ENCODE measurements at regions not wholly inside any gene's neighbourhood (a gene's known extent, or its start where the extent isn't known, plus 50 kb on each side); places are given as distances from the start of the nearest gene placed in this dataset.
"Not testable (repeated sequence)": the region's sequence is repeated elsewhere in the genome, so short reads cannot be mapped to it uniquely, and the experiment has no call there.

- Mint-ChIP-seq H3K36me3 (ENCODE audit: low read depth) (peaks cover 13% of the 10 kb centered on the region), H3K27ac (no peak overlapping the region), H3K4me3 (no peak overlapping the region), H3K9me3 (no peaks in the 10 kb centered on the region), H3K4me1 (ENCODE audit: low read depth) (no peaks in the 10 kb centered on the region), H3K27me3 (no peaks in the 10 kb centered on the region)
- intact Hi-C loops (cut with micrococcal nuclease) = no loop called here
Measured at GRCh38 chr1:245084551-245084950, 70.2 kb upstream of the KIF26B start.

- intact Hi-C loops (cut with micrococcal nuclease) = no loop called here
- Mint-ChIP-seq H3K27me3 (no peaks in the 10 kb centered on the region), H3K9me3 (no peaks in the 10 kb centered on the region), H3K36me3 (ENCODE audit: low read depth) (peaks cover 7% of the 10 kb centered on the region), H3K4me1 (ENCODE audit: low read depth) (no peaks in the 10 kb centered on the region), H3K27ac (no peak overlapping the region), H3K4me3 (no peak overlapping the region)
Measured at GRCh38 chr1:245079021-245079609, 75.7 kb upstream of the KIF26B start.

DNA sequence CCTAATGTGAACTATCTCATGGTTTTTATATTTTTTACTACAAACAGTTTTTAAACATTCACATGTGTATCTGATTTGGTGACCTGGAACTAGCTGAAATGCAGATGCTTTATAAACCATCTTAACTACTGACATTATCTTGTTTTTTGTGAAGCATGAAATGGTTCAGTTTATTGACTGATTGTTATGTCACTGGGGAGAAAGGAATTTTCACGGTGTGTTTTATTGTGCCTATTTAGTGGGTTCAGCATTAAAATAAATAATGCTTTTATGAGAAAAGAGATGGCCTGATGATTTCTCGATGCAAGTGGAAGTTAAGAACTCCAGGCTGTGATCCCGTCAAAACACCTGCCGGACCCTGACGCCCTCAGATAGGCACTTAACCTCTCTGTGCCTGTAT lies 79.9 kb upstream of the KIF26B start:
- Mint-ChIP-seq H3K4me3 (no peak overlapping the region), H3K27me3 (no peaks in the 10 kb centered on the region), H3K36me3 (ENCODE audit: low read depth) (peaks cover 14% of the 10 kb centered on the region), H3K27ac (no peak overlapping the region), H3K4me1 (ENCODE audit: low read depth) (no peaks in the 10 kb centered on the region), H3K9me3 (peaks cover 20% of the 10 kb centered on the region)
- intact Hi-C loops (cut with micrococcal nuclease) = no loop called here

GRCh38 chr1:245074232-245074747 lies 80.5 kb upstream of the KIF26B start:
- H3K9me3 Mint-ChIP-seq = peaks cover 20% of the 10 kb centered on the region
- no peaks in the 10 kb centered on the region for H3K4me1 Mint-ChIP-seq (ENCODE audit: low read depth)
- H3K4me3 Mint-ChIP-seq = no peak overlapping the region
- peaks cover 19% of the 10 kb centered on the region for H3K36me3 Mint-ChIP-seq (ENCODE audit: low read depth)
- intact Hi-C loops (cut with micrococcal nuclease) = no loop called here
- H3K27me3 Mint-ChIP-seq = no peaks in the 10 kb centered on the region
- no peak overlapping the region for H3K27ac Mint-ChIP-seq

GRCh38 chr1:245070836-245071615 lies 83.8 kb upstream of the KIF26B start:
- Mint-ChIP-seq H3K9me3 (peaks cover 20% of the 10 kb centered on the region), H3K27me3 (no peaks in the 10 kb centered on the region), H3K27ac (no peak overlapping the region), H3K36me3 (ENCODE audit: low read depth) (peaks cover 21% of the 10 kb centered on the region), H3K4me3 (no peak overlapping the region), H3K4me1 (ENCODE audit: low read depth) (peaks cover under 1% of the 10 kb centered on the region)
- intact Hi-C loops (cut with micrococcal nuclease) = no loop called here

- Mint-ChIP-seq H3K4me3 (no peak overlapping the region), H3K4me1 (ENCODE audit: low read depth) (peaks cover 9% of the 10 kb centered on the region), H3K9me3 (peaks cover 11% of the 10 kb centered on the region), H3K27me3 (no peaks in the 10 kb centered on the region), H3K27ac (no peak overlapping the region), H3K36me3 (ENCODE audit: low read depth) (peaks cover 16% of the 10 kb centered on the region)
- intact Hi-C loops (cut with micrococcal nuclease) = no loop called here
Measured at GRCh38 chr1:245067257-245067656, 87.5 kb upstream of the KIF26B start.

DNA sequence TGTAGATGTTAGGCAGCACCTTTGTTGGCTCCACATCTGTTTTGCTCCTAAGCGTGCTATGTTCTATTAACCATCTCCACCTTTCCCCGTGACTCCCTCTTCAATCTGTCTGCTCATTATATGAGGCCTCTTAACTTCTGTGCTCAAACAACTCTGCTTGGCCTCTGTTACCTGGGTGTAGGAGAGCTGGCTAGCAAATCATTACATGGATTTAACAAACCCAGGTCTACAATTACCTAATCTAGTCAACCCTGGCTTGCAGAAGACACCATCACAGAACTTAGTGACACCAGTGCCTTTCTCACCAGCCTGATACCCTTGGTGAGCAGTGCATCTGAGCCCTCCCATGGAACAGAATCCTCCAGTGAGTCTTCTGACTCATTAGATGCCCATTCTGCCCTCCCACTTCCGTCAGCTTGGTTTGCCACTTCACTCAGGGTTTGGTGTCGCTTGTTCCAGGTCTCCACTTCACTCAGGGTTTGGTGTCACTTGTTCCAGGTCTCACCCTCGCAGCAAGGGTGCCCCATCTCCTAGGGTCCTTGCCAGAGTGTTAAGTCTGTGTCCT lies 92.0 kb upstream of the KIF26B start:
- Mint-ChIP-seq H3K27ac (no peak overlapping the region), H3K9me3 (no peaks in the 10 kb centered on the region), H3K4me3 (no peak overlapping the region), H3K27me3 (no peaks in the 10 kb centered on the region), H3K36me3 (ENCODE audit: low read depth) (no peaks in the 10 kb centered on the region), H3K4me1 (ENCODE audit: low read depth) (peaks cover 11% of the 10 kb centered on the region)
- intact Hi-C loops (cut with micrococcal nuclease) = no loop called here

- peaks cover 14% of the 10 kb centered on the region for H3K4me1 Mint-ChIP-seq (ENCODE audit: low read depth)
- H3K36me3 Mint-ChIP-seq (ENCODE audit: low read depth); intact Hi-C loops (cut with micrococcal nuclease): not testable (repeated sequence)
Measured at GRCh38 chr1:245061808-245062207, 93.0 kb upstream of the KIF26B start.

GRCh38 chr1:245060684-245061374 lies 94.0 kb upstream of the KIF26B start:
- intact Hi-C loops (cut with micrococcal nuclease) = no loop called here
- no peaks in the 10 kb centered on the region for H3K27me3 Mint-ChIP-seq

More at GRCh38 chr1:245061808-245062207, 93.0 kb upstream of the KIF26B start:
- H3K27ac Mint-ChIP-seq, H3K4me3 Mint-ChIP-seq, H3K9me3 Mint-ChIP-seq, H3K27me3 Mint-ChIP-seq: not testable (repeated sequence)

DNA sequence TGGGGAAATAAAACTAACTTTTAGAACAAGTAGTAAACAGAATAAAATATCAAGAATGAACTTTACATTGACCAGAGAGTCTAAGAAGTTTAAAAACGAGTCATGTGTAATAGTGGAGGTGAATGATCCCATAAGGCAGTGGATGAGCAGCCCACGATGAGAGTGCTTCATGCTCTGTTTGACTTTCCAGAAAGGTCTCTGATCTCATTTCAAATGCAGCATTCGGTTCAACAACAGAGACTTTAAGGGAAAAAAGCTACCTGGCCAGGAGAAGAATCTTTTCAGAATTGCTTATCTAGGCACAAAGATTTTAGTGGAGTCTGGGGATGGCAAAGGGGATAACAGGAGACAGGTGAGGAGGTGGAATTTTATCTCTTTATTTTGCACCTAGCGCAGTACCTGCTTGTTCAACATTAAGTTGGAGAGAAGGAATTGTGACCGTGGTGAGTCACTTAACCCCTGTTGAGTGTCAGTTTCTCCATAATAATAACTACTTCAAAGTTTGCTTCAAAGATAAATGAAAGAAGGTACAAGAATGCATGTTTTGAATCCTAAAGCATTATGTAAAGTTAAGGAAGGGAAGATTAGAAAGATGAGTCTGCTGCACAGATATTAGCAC lies 94.9 kb upstream of the KIF26B start:
- intact Hi-C loops (cut with micrococcal nuclease) = no loop called here
- Mint-ChIP-seq H3K4me1 (ENCODE audit: low read depth) (peaks cover 20% of the 10 kb centered on the region), H3K9me3 (no peaks in the 10 kb centered on the region), H3K4me3 (no peak overlapping the region), H3K36me3 (ENCODE audit: low read depth) (no peaks in the 10 kb centered on the region), H3K27me3 (no peaks in the 10 kb centered on the region), H3K27ac (no peak overlapping the region)

More at GRCh38 chr1:245060684-245061374, 94.0 kb upstream of the KIF26B start:
- no peak overlapping the region for H3K4me3 Mint-ChIP-seq
- H3K9me3 Mint-ChIP-seq = no peaks in the 10 kb centered on the region
- H3K27ac Mint-ChIP-seq = no peak overlapping the region
- no peaks in the 10 kb centered on the region for H3K36me3 Mint-ChIP-seq (ENCODE audit: low read depth)
- H3K4me1 Mint-ChIP-seq (ENCODE audit: low read depth) = peaks cover 17% of the 10 kb centered on the region

GRCh38 chr1:245058882-245059281 lies 95.9 kb upstream of the KIF26B start:
- no peak overlapping the region for H3K27ac Mint-ChIP-seq
- H3K4me3 Mint-ChIP-seq = no peak overlapping the region
- H3K27me3 Mint-ChIP-seq = no peaks in the 10 kb centered on the region
- intact Hi-C loops (cut with micrococcal nuclease) = no loop called here
- H3K4me1 Mint-ChIP-seq (ENCODE audit: low read depth) = peaks cover 31% of the 10 kb centered on the region
- no peaks in the 10 kb centered on the region for H3K36me3 Mint-ChIP-seq (ENCODE audit: low read depth)
- no peaks in the 10 kb centered on the region for H3K9me3 Mint-ChIP-seq

- intact Hi-C loops (cut with micrococcal nuclease) = no loop called here
- Mint-ChIP-seq H3K9me3 (no peaks in the 10 kb centered on the region), H3K27ac (no peak overlapping the region)
Measured at GRCh38 chr1:245058436-245058835, 96.3 kb upstream of the KIF26B start.

GRCh38 chr1:245056913-245057312 lies 97.9 kb upstream of the KIF26B start:
- intact Hi-C loops (cut with micrococcal nuclease) = no loop called here
- peaks cover 50% of the 10 kb centered on the region for H3K4me1 Mint-ChIP-seq (ENCODE audit: low read depth)
- H3K27me3 Mint-ChIP-seq = no peaks in the 10 kb centered on the region
- no peaks in the 10 kb centered on the region for H3K36me3 Mint-ChIP-seq (ENCODE audit: low read depth)
- H3K9me3 Mint-ChIP-seq = no peaks in the 10 kb centered on the region
- no peak overlapping the region for H3K4me3 Mint-ChIP-seq
- H3K27ac Mint-ChIP-seq = no peak overlapping the region

More at GRCh38 chr1:245058436-245058835, 96.3 kb upstream of the KIF26B start:
- Mint-ChIP-seq H3K27me3 (no peaks in the 10 kb centered on the region), H3K36me3 (ENCODE audit: low read depth) (no peaks in the 10 kb centered on the region), H3K4me1 (ENCODE audit: low read depth) (peaks cover 35% of the 10 kb centered on the region), H3K4me3 (no peak overlapping the region)

All from dendritic cell treated with granulocyte-macrophage colony-stimulating factor and Interleukin-4, amounts not matched to agents 40 ng/mL and 50 ng/mL, for 4 days (primary cell).